DLD1 (cell line): ENCODE measurements at regions not wholly inside any gene's neighbourhood (a gene's known extent, or its start where the extent isn't known, plus 50 kb on each side); places are given as distances from the start of the nearest gene placed in this dataset.

ENCODE experiments used
- in situ Hi-C: cut with HindIII; loops from 2 replicates; pipeline ENCODE4 v1.10.0; 2017; ENCODE audit warnings: low sequenced_read_pairs

- in situ Hi-C loops: no loop called here
Observed at GRCh38 chr10:8227246-8227645, 172.8 kb downstream of the GATA3 start.

- in situ Hi-C loops: no loop called here
Observed at GRCh38 chr10:8229153-8229552, 174.7 kb downstream of the GATA3 start.

- in situ Hi-C loops: no loop called here
Observed at GRCh38 chr10:8230902-8231301, 176.4 kb downstream of the GATA3 start.

GRCh38 chr10:8233049-8233448 is 178.6 kb downstream of the GATA3 start:
- in situ Hi-C loops: no loop called here

GRCh38 chr10:8233832-8234259 is 179.4 kb downstream of the GATA3 start:
- in situ Hi-C loops: no loop called here

GRCh38 chr10:8235253-8236027 is 181.0 kb downstream of the GATA3 start:
- in situ Hi-C loops: no loop called here

GRCh38 chr10:8238986-8239385 is 184.5 kb downstream of the GATA3 start:
- in situ Hi-C loops: no loop called here

- in situ Hi-C loops: no loop called here
Observed at GRCh38 chr10:8240861-8241260, 186.4 kb downstream of the GATA3 start.

- in situ Hi-C loops: no loop called here
Observed at GRCh38 chr10:8242295-8242872, 187.9 kb downstream of the GATA3 start.

GRCh38 chr10:8245131-8245813 is 190.8 kb downstream of the GATA3 start:
- in situ Hi-C loops: no loop called here

- in situ Hi-C loops: no loop called here
Observed at GRCh38 chr10:8245814-8246142, 191.3 kb downstream of the GATA3 start.

GRCh38 chr10:8246548-8246947 is 192.1 kb downstream of the GATA3 start:
- in situ Hi-C loops: no loop called here

GRCh38 chr10:8247191-8247590 is 192.7 kb downstream of the GATA3 start:
- in situ Hi-C loops: no loop called here

GRCh38 chr10:8248868-8249267 is 194.4 kb downstream of the GATA3 start:
- in situ Hi-C loops: no loop called here

GRCh38 chr10:8254350-8254749 is 199.9 kb downstream of the GATA3 start:
- in situ Hi-C loops: no loop called here

GRCh38 chr10:8255301-8255700 is 200.8 kb downstream of the GATA3 start:
- in situ Hi-C loops: no loop called here

GRCh38 chr10:8260645-8261044 is 206.2 kb downstream of the GATA3 start:
- in situ Hi-C loops: no loop called here

- in situ Hi-C loops: no loop called here
Observed at GRCh38 chr10:8262317-8262716, 207.8 kb downstream of the GATA3 start.

GRCh38 chr10:8269976-8270375 is 215.5 kb downstream of the GATA3 start:
- in situ Hi-C loops: no loop called here

- in situ Hi-C loops: no loop called here
Observed at GRCh38 chr10:8272794-8273425, 218.4 kb downstream of the GATA3 start.

- in situ Hi-C loops: no loop called here
Observed at GRCh38 chr10:8273749-8274148, 219.3 kb downstream of the GATA3 start.

GRCh38 chr10:8275911-8276310 is 221.4 kb downstream of the GATA3 start:
- in situ Hi-C loops: no loop called here
